Right atrium auricular region (tissue), 2 donors: ENCODE measurements at regions not wholly inside any gene's neighbourhood (a gene's known extent, or its start where the extent isn't known, plus 50 kb on each side); places are given as distances from the start of the nearest gene placed in this dataset.

ENCODE experiments used
- DNase-seq: peaks from one replicate; pipeline ENCODE4 v3.0.0-alpha.2; 2019; ENCODE audit warnings: low spot score
- H3K27ac ChIP-seq, 2 donors: fragments of 200-600 bp; sonication (generic); 1 replicate in 1 of 2; 2 replicates in 1 of 2; pipeline ENCODE4 v1.5.1; 2016 to 2019
- H3K27me3 ChIP-seq, 2 donors: fragments of 200-600 bp; sonication (generic); one replicate each; pipeline versions ENCODE4 v1.5.1 to v1.6.0; 2017 to 2019
- H3K36me3 ChIP-seq: fragments of 200-600 bp; sonication (generic); one replicate; pipeline ENCODE4 v1.5.1; 2016
- H3K4me1 ChIP-seq, 2 donors: fragments of 200-600 bp; sonication (generic); one replicate each; pipeline versions ENCODE4 v1.5.1 to v1.6.0; 2017 to 2019
- H3K4me3 ChIP-seq, 2 donors: fragments of 200-600 bp; sonication (generic); 1 replicate in 1 of 2; 2 replicates in 1 of 2; pipeline ENCODE4 v1.5.1; 2017 to 2019; ENCODE audit warnings: mild to moderate bottlenecking in 1 of 2, moderate library complexity in 1 of 2
- H3K9me3 ChIP-seq, 2 donors: fragments of 200-600 bp; sonication (generic); one replicate each; pipeline ENCODE4 v1.5.1; 2019
- CTCF ChIP-seq, 2 donors: fragments of 200-600 bp; sonication (generic); IDR thresholded peaks; one replicate each; pipeline ENCODE4 v1.5.1; 2019; ENCODE audit warnings: antibody characterized with exemption in 2 of 2

- no peak overlapping the region for H3K27ac ChIP-seq
- no peak overlapping the region for H3K4me3 ChIP-seq
- H3K9me3 ChIP-seq = peaks cover 0 to 4% of the 10 kb centered on the region in 2 donors
- H3K36me3 ChIP-seq = no peaks in the 10 kb centered on the region
- peaks cover 0 to 34% of the 10 kb centered on the region in 2 donors for H3K4me1 ChIP-seq
- no peak for TF ChIP-seq CTCF (IDR thresholded peaks at IDR 0.05)
- H3K27me3 ChIP-seq = no peaks in the 10 kb centered on the region
- DNase-seq = no peak
Observed at GRCh38 chr16:27618165-27618564, 68.2 kb downstream of the KATNIP start.

DNA sequence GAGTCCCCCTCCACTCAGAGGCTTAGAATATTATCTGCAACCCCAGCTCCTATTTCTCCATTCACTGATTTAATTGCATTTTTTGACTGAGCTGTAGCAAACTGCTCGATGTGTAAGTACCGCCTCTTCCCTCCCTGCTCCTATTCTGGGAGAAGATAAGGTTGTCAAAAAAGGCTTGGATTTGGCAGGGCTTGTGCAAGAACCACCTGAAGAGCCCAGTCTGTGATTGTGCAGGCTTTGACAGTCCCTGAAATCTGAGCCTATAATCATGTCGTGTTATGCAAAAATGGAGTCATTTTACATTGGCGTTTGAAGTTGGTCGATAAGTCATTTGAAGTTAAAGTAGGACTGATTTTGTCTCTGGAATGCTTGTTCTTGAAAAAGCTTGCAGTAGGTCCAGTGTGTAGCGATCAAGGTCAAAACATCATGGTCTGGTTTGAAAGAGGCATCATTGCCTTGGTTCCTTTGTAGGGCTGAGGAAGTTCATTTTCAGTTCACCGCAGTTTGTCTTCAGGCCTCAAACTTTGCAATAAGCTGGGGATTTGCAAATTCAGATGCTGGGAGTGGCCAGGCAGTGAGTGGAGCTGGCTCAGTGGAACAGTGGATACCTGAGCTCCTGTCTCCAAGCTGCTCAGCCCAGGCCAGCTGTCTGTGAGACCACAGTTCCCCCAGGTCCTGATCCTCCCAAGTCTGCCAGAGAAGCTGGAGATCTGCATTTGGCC is 68.8 kb downstream of the KATNIP start:
- DNase-seq = no peak
- H3K27ac ChIP-seq = no peak overlapping the region
- peaks cover 0 to 34% of the 10 kb centered on the region in 2 donors for H3K4me1 ChIP-seq
- H3K9me3 ChIP-seq = peaks cover 0 to 4% of the 10 kb centered on the region in 2 donors
- H3K27me3 ChIP-seq = no peaks in the 10 kb centered on the region
- no peak for TF ChIP-seq CTCF (IDR thresholded peaks at IDR 0.05)
- no peaks in the 10 kb centered on the region for H3K36me3 ChIP-seq
- H3K4me3 ChIP-seq = no peak overlapping the region

DNA sequence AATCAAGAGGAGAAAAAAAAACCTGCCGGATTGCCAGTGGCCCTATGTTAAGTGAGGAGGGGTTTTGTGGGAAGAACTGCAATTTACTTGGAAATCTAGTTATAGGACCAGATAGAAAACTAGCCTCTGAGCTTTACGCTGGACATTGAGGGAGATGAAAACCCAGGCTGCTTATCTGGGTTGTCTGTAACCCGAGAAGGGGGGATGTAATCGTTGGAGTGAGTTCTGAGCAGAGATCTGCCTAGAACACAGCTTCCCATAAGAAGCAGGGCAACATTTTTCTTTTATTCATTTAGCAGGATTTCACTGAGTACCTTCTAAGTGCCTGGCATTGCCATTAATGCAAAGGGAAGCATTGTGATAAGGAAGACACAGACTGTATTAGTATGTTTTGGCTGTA is 70.6 kb downstream of the KATNIP start:
- Histone ChIP-seq H3K36me3 (no peaks in the 10 kb centered on the region), H3K27ac (no peak overlapping the region), H3K27me3 (no peaks in the 10 kb centered on the region), H3K9me3 (peaks cover 0 to 4% of the 10 kb centered on the region in 2 donors), H3K4me1 (peaks cover 0 to 47% of the 10 kb centered on the region in 2 donors), H3K4me3 (no peak overlapping the region)
- no peak for DNase-seq
- no peak for TF ChIP-seq CTCF (IDR thresholded peaks at IDR 0.05)

- no peak for DNase-seq
- peak overlapping the region; percentile 60 to 75 for H3K27ac ChIP-seq
- peaks cover 0 to 4% of the 10 kb centered on the region in 2 donors for H3K9me3 ChIP-seq
- H3K4me1 ChIP-seq = peaks cover 0 to 48% of the 10 kb centered on the region in 2 donors
- H3K27me3 ChIP-seq = no peaks in the 10 kb centered on the region
- no peak overlapping the region for H3K4me3 ChIP-seq
- H3K36me3 ChIP-seq = no peaks in the 10 kb centered on the region
- no peak for TF ChIP-seq CTCF (IDR thresholded peaks at IDR 0.05)
Observed at GRCh38 chr16:27624154-27625049, 74.5 kb downstream of the KATNIP start.

DNA sequence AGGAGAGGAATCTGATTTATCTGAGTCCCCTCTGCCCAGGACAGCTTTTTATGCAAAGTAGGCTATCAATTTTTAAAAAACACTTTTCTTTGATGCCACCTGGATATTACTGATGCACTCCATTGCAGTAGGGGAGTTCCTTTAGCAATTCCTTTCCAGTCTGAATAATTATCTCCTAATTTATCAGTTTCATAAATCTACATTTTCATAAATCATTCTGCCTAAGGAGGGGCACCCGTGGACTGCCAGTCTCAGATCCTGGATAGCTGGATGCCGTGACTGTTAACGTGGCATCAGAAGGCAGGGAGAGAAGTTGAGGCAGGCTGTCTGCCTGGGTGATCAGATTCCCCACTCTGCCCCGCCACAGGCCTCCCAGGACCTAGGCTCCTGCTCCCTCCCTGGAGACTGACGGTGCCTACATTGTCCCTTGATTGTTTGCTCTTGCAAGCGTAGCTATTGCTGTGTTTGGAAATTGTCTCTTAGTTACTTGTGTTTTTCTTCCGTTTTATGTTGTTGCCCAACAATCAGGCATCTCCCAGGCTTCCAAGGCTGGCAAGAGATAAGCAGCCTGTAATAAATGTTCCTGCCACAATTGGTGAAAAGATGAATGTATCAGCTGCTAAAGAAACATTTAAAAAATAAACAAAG is 75.2 kb downstream of the KATNIP start:
- Histone ChIP-seq H3K9me3 (peaks cover 0 to 4% of the 10 kb centered on the region in 2 donors), H3K27me3 (no peaks in the 10 kb centered on the region), H3K36me3 (no peaks in the 10 kb centered on the region), H3K4me3 (no peak overlapping the region), H3K4me1 (peaks cover 0 to 41% of the 10 kb centered on the region in 2 donors), H3K27ac (peak overlapping the region; percentile 60 to 75)
- TF ChIP-seq CTCF (IDR thresholded peaks at IDR 0.05) = no peak
- no peak for DNase-seq
